22Rv1 (cell line): ENCODE measurements at regions not wholly inside any gene's neighbourhood (a gene's known extent, or its start where the extent isn't known, plus 50 kb on each side); places are given as distances from the start of the nearest gene placed in this dataset.

Source experiments
- H3K27ac ChIP-seq: fragments of 450-650 bp; 2 replicates; pipeline ENCODE4 v1.5.1; 2017
- ZFX ChIP-seq: fragments of 450-650 bp; IDR thresholded peaks from 2 replicates; pipeline ENCODE4 v1.6.1; 2017; ENCODE audit warnings: antibody characterized with exemption, borderline replicate concordance
- TF ChIP-seq, protein P1 (sequence below): fragments of 450-650 bp; IDR thresholded peaks from 2 replicates; pipeline ENCODE4 v1.5.1; 2017; ENCODE audit warnings: mild to moderate bottlenecking

GRCh38 chr1:228958741-228959140, 223.5 kb downstream of the RHOU start:
- TF ChIP-seq, protein P1, sequence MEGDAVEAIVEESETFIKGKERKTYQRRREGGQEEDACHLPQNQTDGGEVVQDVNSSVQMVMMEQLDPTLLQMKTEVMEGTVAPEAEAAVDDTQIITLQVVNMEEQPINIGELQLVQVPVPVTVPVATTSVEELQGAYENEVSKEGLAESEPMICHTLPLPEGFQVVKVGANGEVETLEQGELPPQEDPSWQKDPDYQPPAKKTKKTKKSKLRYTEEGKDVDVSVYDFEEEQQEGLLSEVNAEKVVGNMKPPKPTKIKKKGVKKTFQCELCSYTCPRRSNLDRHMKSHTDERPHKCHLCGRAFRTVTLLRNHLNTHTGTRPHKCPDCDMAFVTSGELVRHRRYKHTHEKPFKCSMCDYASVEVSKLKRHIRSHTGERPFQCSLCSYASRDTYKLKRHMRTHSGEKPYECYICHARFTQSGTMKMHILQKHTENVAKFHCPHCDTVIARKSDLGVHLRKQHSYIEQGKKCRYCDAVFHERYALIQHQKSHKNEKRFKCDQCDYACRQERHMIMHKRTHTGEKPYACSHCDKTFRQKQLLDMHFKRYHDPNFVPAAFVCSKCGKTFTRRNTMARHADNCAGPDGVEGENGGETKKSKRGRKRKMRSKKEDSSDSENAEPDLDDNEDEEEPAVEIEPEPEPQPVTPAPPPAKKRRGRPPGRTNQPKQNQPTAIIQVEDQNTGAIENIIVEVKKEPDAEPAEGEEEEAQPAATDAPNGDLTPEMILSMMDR = no peak
- TF ChIP-seq ZFX = no peak
- no peak overlapping the region for H3K27ac ChIP-seq

DNA sequence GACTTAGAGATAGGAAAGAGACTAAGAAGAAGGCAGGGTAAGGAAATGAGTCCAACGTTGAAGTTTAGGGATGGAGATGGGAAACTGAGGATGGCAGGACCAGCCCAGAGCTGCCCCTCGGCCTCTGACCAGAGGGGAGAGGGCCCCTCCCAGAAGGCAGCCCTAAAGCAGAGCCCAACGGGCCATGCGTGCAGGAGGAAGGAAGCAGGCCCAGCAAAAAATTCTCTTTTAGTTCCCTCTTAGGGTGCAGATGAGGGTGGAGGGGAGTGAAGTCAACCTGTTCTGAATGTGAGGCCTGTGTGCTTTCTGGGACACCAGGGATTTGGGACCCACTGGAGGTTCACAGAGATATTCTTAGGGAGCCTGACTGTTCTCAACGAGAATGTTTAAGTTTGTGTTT, 225.4 kb downstream of the RHOU start:
- TF ChIP-seq, protein P1 = no peak
- no peak for TF ChIP-seq ZFX
- no peak overlapping the region for H3K27ac ChIP-seq

- TF ChIP-seq, protein P1 = no peak
- no peak for TF ChIP-seq ZFX
Observed at GRCh38 chr1:228961511-228961910, 226.2 kb downstream of the RHOU start.

DNA sequence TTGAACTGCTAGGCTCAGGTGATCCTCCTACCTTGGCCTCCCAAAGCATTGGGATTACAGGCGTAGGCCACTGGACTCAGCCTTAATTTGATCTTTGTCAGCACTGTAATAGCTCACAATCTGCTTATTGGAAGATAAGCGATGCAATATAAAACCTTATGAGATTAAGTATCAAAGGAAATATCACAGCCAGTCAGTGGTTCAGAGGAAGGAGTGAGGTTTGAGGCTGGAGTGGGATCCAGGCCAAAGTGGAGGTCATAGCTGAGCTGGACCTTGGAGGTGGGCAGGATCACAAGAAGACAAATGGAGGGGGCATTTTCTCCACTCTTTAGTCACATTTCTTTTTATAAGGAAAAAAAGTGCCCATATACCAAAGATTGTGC, 228.5 kb downstream of the RHOU start:
- TF ChIP-seq ZFX = no peak
- TF ChIP-seq, protein P1 = no peak
- no peak overlapping the region for H3K27ac ChIP-seq

More at GRCh38 chr1:228961511-228961910, 226.2 kb downstream of the RHOU start:
- no peak overlapping the region for H3K27ac ChIP-seq

DNA sequence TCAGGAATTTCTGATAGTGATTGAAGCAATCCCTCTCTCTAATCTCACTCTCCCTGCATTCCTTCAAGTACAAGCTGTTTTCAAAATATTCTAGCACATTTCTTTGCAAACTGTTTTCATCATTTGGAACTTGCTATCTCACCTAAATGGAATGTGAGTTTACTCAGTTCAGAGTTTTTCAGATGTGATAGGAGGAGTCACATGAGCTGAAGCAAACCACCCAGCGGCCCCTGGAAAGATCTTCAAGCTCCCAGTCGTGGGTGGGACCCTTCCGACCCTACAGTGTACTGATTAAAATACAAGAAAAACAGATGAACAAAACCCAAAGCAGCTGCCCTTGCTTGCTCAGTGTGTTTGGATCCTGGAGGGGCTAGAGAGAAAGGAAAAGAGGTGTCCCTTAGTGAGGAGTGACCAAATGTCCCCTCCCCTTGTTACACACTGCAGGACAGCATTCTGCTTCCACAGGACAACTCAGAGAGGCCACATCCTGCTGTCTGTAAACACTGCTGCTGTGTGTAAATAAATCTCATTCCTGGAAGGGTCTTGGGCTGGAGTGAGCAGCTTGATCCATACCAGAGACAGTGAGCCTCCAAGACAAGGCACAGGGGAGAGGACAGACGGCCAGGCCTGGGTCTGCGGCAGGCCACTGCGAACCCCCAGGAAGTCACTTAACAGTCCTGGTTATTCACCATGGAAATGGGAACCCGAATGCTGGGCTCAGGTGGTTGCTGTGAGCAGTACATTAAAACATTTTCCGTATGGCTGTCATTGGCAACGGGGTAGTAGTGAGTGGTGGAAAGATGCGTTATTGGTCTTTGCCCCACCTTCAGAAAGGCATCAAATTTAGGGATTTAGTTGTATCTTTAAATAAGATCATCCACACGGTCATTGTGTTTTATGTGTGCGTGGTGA, 229.2 kb downstream of the RHOU start:
- no peak overlapping the region for H3K27ac ChIP-seq
- TF ChIP-seq, protein P1 = no peak
- no peak for TF ChIP-seq ZFX

DNA sequence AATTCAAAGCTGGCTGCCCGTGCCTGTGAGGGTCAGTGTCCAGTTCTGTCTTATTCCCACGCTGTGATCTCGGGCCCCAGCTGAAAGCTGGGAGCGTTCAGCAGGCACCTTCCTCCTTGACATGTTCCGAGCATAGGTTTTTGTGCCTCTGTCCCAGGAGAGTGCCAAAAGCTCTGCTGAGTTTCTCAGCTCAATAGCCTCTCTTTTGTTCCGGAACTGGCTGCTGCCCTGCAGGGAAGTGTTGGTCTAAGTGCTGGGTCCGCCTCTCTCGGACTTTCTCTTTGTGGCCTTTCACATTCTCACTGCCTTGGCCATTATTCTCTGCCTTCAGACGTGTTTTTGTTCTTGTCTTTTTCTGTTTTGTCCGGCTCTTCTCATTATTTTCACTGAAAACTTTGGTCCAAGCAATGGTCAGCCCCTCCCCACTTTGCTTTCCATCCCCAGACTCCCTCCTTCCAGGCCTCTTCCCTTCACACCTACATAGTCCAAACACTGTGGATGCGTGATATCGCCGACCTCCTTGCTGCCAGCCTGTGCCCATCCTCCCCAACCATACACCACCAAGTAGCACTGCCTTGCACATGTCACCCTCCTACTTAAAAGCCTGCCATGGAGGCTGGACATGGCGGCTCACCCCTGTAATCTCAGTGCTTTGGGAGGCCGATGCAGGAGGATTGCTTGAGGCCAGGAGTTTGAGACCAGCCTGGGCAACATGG, 233.8 kb downstream of the RHOU start:
- H3K27ac ChIP-seq = no peak overlapping the region
- no peak for TF ChIP-seq ZFX
- TF ChIP-seq, protein P1 = no peak
